ENCODE measurements at regions not wholly inside any gene's neighbourhood (a gene's known extent, or its start where the extent isn't known, plus 50 kb on each side); places are given as distances from the start of the nearest gene placed in this dataset.
"Not testable (repeated sequence)": the region's sequence is repeated elsewhere in the genome, so short reads cannot be mapped to it uniquely, and the experiment has no call there.

- DNase-seq (ENCODE audit: insufficient read length, low spot score), result peak; percentile 6
- FAIRE-seq, result peak; percentile 93
- no peak for TF ChIP-seq POLR2A (IDR thresholded peaks at IDR 0.05; ENCODE audit: low read depth, low read length)
Observed at GRCh38 chr2:180625006-180625844, 355.2 kb upstream of the UBE2E3 start.

GRCh38 chr2:180621941-180622918 lies 358.2 kb upstream of the UBE2E3 start:
- no peak for TF ChIP-seq POLR2A (IDR thresholded peaks at IDR 0.05; ENCODE audit: low read depth, low read length)
- FAIRE-seq, result no peak

GRCh38 chr2:180621366-180621765 lies 359.0 kb upstream of the UBE2E3 start:
- no peak for DNase-seq (ENCODE audit: insufficient read length, low spot score)
- TF ChIP-seq POLR2A (IDR thresholded peaks at IDR 0.05; ENCODE audit: low read depth, low read length), result no peak
- FAIRE-seq, result no peak

More at GRCh38 chr2:180621941-180622918, 358.2 kb upstream of the UBE2E3 start:
- no peak for DNase-seq (ENCODE audit: insufficient read length, low spot score)

GRCh38 chr2:180618570-180618969 lies 361.8 kb upstream of the UBE2E3 start:
- DNase-seq (ENCODE audit: insufficient read length, low spot score), result no peak
- TF ChIP-seq POLR2A (IDR thresholded peaks at IDR 0.05; ENCODE audit: low read depth, low read length), result no peak

GRCh38 chr2:180614776-180615175 lies 365.6 kb upstream of the UBE2E3 start:
- DNase-seq (ENCODE audit: insufficient read length, low spot score) (no peak), FAIRE-seq (no peak)
- no peak for TF ChIP-seq POLR2A (IDR thresholded peaks at IDR 0.05; ENCODE audit: low read depth, low read length)

More at GRCh38 chr2:180618570-180618969, 361.8 kb upstream of the UBE2E3 start:
- no peak for FAIRE-seq

- no peak for TF ChIP-seq POLR2A (IDR thresholded peaks at IDR 0.05; ENCODE audit: low read depth, low read length)
- DNase-seq (ENCODE audit: insufficient read length, low spot score) (no peak), FAIRE-seq (no peak)
Observed at GRCh38 chr2:180609626-180610340, 370.6 kb upstream of the UBE2E3 start.

- TF ChIP-seq POLR2A (IDR thresholded peaks at IDR 0.05; ENCODE audit: low read depth, low read length), result no peak
- no peak for FAIRE-seq
- no peak for DNase-seq (ENCODE audit: insufficient read length, low spot score)
Observed at GRCh38 chr2:180607514-180608049, 372.8 kb upstream of the UBE2E3 start.

GRCh38 chr2:180604077-180604476 lies 376.3 kb upstream of the UBE2E3 start:
- FAIRE-seq (peak; percentile 23), DNase-seq (ENCODE audit: insufficient read length, low spot score) (no peak)
- TF ChIP-seq POLR2A (IDR thresholded peaks at IDR 0.05; ENCODE audit: low read depth, low read length), result no peak

- no peak for TF ChIP-seq POLR2A (IDR thresholded peaks at IDR 0.05; ENCODE audit: low read depth, low read length)
- FAIRE-seq (no peak), DNase-seq (ENCODE audit: insufficient read length, low spot score) (no peak)
Observed at GRCh38 chr2:180601016-180601415, 379.4 kb upstream of the UBE2E3 start.

- FAIRE-seq, result no peak
- no peak for DNase-seq (ENCODE audit: insufficient read length, low spot score)
- no peak for TF ChIP-seq POLR2A (IDR thresholded peaks at IDR 0.05; ENCODE audit: low read depth, low read length)
Observed at GRCh38 chr2:180599804-180600203, 380.6 kb upstream of the UBE2E3 start.

GRCh38 chr2:180597179-180597578 lies 383.2 kb upstream of the UBE2E3 start:
- DNase-seq (ENCODE audit: insufficient read length, low spot score) (no peak), FAIRE-seq (no peak)
- no peak for TF ChIP-seq POLR2A (IDR thresholded peaks at IDR 0.05; ENCODE audit: low read depth, low read length)

GRCh38 chr2:180596453-180596852 lies 384.0 kb upstream of the UBE2E3 start:
- no peak for FAIRE-seq
- TF ChIP-seq POLR2A (IDR thresholded peaks at IDR 0.05; ENCODE audit: low read depth, low read length), result no peak
- DNase-seq (ENCODE audit: insufficient read length, low spot score), result no peak

GRCh38 chr2:180591947-180592346 lies 388.5 kb upstream of the UBE2E3 start:
- FAIRE-seq (no peak), DNase-seq (ENCODE audit: insufficient read length, low spot score) (no peak)

GRCh38 chr2:180591093-180591781 lies 389.2 kb upstream of the UBE2E3 start:
- DNase-seq (ENCODE audit: insufficient read length, low spot score); FAIRE-seq: not testable (repeated sequence)

More at GRCh38 chr2:180591947-180592346, 388.5 kb upstream of the UBE2E3 start:
- no peak for TF ChIP-seq POLR2A (IDR thresholded peaks at IDR 0.05; ENCODE audit: low read depth, low read length)

All from H54 (cell line).